WTC11 (cell line): ENCODE measurements at regions not wholly inside any gene's neighbourhood (a gene's known extent, or its start where the extent isn't known, plus 50 kb on each side); places are given as distances from the start of the nearest gene placed in this dataset.

Experiments
- ATAC-seq: fragments of 200-7000 bp; cut with Tn5 transposase; 2 replicates; pipeline ENCODE4 v1.10.0; 2021; ENCODE audit warnings: mild to moderate bottlenecking, moderate library complexity
- CTCF ChIA-PET: fragments of 300-600 bp; sonication (Branson Sonifier 250); formaldehyde crosslinking; loops from one replicate; lab custom pipeline; 2021; ENCODE audit warnings: antibody characterized with exemption; lab: Charles Lee
- POLR2A ChIA-PET: fragments of 350-600 bp; sonication (Branson Sonifier 250); formaldehyde crosslinking; loops from one replicate; lab custom pipeline; 2021; ENCODE audit warnings: antibody characterized with exemption; lab: Charles Lee
- DNase-seq: peaks from one replicate; pipeline ENCODE4 v3.0.0; 2021; ENCODE audit warnings: low spot score
- H3K27ac Mint-ChIP-seq: 2 replicates; pipeline ENCODE4 v1.8.0; 2021; ENCODE audit warnings: mixed read lengths
- H3K27me3 Mint-ChIP-seq: 2 replicates; pipeline ENCODE4 v1.8.0; 2021; ENCODE audit warnings: low read depth, mild to moderate bottlenecking, moderate library complexity, mixed read lengths
- H3K36me3 Mint-ChIP-seq: 2 replicates; pipeline ENCODE4 v1.8.0; 2021; ENCODE audit warnings: mixed read lengths
- H3K4me1 Mint-ChIP-seq: 2 replicates; pipeline ENCODE4 v1.8.0; 2022; ENCODE audit warnings: mixed read lengths
- H3K4me3 Mint-ChIP-seq: 2 replicates; pipeline ENCODE4 v1.8.0; 2021; ENCODE audit warnings: mild to moderate bottlenecking, moderate library complexity, mixed read lengths
- H3K9me3 Mint-ChIP-seq: 2 replicates; pipeline ENCODE4 v1.8.0; 2021; ENCODE audit warnings: mixed read lengths
- ARID4B ChIP-seq: sonication (generic); formaldehyde crosslinking; IDR thresholded peaks from 2 replicates; pipeline ENCODE4 v1.8.0; 2023; ENCODE audit warnings: missing genetic modification reagents, mild to moderate bottlenecking, borderline replicate concordance
- CBFB ChIP-seq: sonication (generic); formaldehyde crosslinking; IDR thresholded peaks from 2 replicates; pipeline ENCODE4 v1.8.1; 2022; ENCODE audit warnings: mild to moderate bottlenecking, low read depth, missing genetic modification reagents
- CREM ChIP-seq: sonication (generic); formaldehyde crosslinking; IDR thresholded peaks from 2 replicates; pipeline ENCODE4 v1.8.1; 2022; ENCODE audit warnings: mild to moderate bottlenecking, missing genetic modification reagents, moderate library complexity
- E2F1 ChIP-seq: sonication (generic); formaldehyde crosslinking; IDR thresholded peaks from 2 replicates; pipeline ENCODE4 v1.8.0; 2022; ENCODE audit warnings: mild to moderate bottlenecking, missing genetic modification reagents
- FOXK1 ChIP-seq: sonication (generic); formaldehyde crosslinking; IDR thresholded peaks from 2 replicates; pipeline ENCODE4 v1.8.0; 2022; ENCODE audit warnings: mild to moderate bottlenecking, moderate library complexity, missing genetic modification reagents
- IRF1 ChIP-seq: sonication (generic); formaldehyde crosslinking; IDR thresholded peaks from 2 replicates; pipeline ENCODE4 v1.8.0; 2023; ENCODE audit warnings: missing genetic modification reagents
- JUN ChIP-seq: sonication (generic); formaldehyde crosslinking; IDR thresholded peaks from 2 replicates; pipeline ENCODE4 v1.8.0; 2023; ENCODE audit warnings: mild to moderate bottlenecking, missing genetic modification reagents
- KAT7 ChIP-seq: sonication (generic); formaldehyde crosslinking; IDR thresholded peaks from 2 replicates; pipeline ENCODE4 v1.8.1; 2023; ENCODE audit warnings: missing genetic modification reagents, mild to moderate bottlenecking, borderline replicate concordance
- MYBL2 ChIP-seq: sonication (generic); formaldehyde crosslinking; IDR thresholded peaks from 2 replicates; pipeline ENCODE4 v1.8.1; 2023; ENCODE audit warnings: mild to moderate bottlenecking, moderate library complexity, missing genetic modification reagents
- NFATC4 ChIP-seq: fragments of 250-450 bp; sonication (Bioruptor Pico); IDR thresholded peaks from 2 replicates; pipeline ENCODE4 v1.9.0; 2021; ENCODE audit warnings: mild to moderate bottlenecking
- NFE2L1 ChIP-seq: sonication (generic); formaldehyde crosslinking; IDR thresholded peaks from 2 replicates; pipeline ENCODE4 v1.8.1; 2023; ENCODE audit warnings: missing genetic modification reagents
- NR1H2 ChIP-seq: sonication (generic); formaldehyde crosslinking; IDR thresholded peaks from 2 replicates; pipeline ENCODE4 v1.9.0; 2021; ENCODE audit warnings: mild to moderate bottlenecking, moderate library complexity, missing genetic modification reagents
- OVOL2 ChIP-seq: fragments of 250-450 bp; sonication (Bioruptor Pico); IDR thresholded peaks from 2 replicates; pipeline ENCODE4 v1.9.0; 2021; ENCODE audit warnings: mild to moderate bottlenecking, borderline replicate concordance
- RELA ChIP-seq: sonication (generic); formaldehyde crosslinking; IDR thresholded peaks from 2 replicates; pipeline ENCODE4 v1.8.1; 2022; ENCODE audit warnings: missing genetic modification reagents, mild to moderate bottlenecking, borderline replicate concordance
- RORB ChIP-seq: fragments of 250-450 bp; sonication (Bioruptor Pico); IDR thresholded peaks from 2 replicates; pipeline ENCODE4 v1.9.0; 2021; ENCODE audit warnings: mild to moderate bottlenecking
- SOX15 ChIP-seq: fragments of 250-450 bp; sonication (Bioruptor Pico); IDR thresholded peaks from 2 replicates; pipeline ENCODE4 v1.9.0; 2021; ENCODE audit warnings: mild to moderate bottlenecking
- TEAD1 ChIP-seq: sonication (generic); formaldehyde crosslinking; IDR thresholded peaks from 2 replicates; pipeline ENCODE4 v1.8.0; 2022; ENCODE audit warnings: mild to moderate bottlenecking, missing genetic modification reagents
- TEAD4 ChIP-seq: sonication (generic); formaldehyde crosslinking; IDR thresholded peaks from 2 replicates; pipeline ENCODE4 v1.8.0; 2022; ENCODE audit warnings: mild to moderate bottlenecking, missing genetic modification reagents
- ZNF425 ChIP-seq: fragments of 250-450 bp; sonication (Bioruptor Pico); conservative IDR thresholded peaks from 2 replicates; pipeline ENCODE4 v1.9.0; 2021; ENCODE audit warnings: mild to moderate bottlenecking
- ZNF671 ChIP-seq: fragments of 250-450 bp; sonication (Bioruptor Pico); IDR thresholded peaks from 2 replicates; pipeline ENCODE4 v1.8.0; 2021; ENCODE audit warnings: mild to moderate bottlenecking
- ZSCAN18 ChIP-seq: fragments of 250-450 bp; sonication (Bioruptor Pico); IDR thresholded peaks from 2 replicates; pipeline ENCODE4 v2.1.2; 2022; ENCODE audit warnings: mild to moderate bottlenecking, moderate library complexity

- no peak for TF ChIP-seq ARID4B (CRISPR knock-in tag)
Measured at GRCh38 chr13:105719859-105720258, 815.6 kb downstream of the EFNB2 start (continued).

- POLR2A ChIA-PET, result no interaction called here
- Mint-ChIP-seq H3K27me3 (no peaks in the 10 kb centered on the region), H3K9me3 (no peaks in the 10 kb centered on the region), H3K36me3 (no peaks in the 10 kb centered on the region), H3K27ac (no peak overlapping the region), H3K4me3 (no peak overlapping the region), H3K4me1 (peaks cover 6% of the 10 kb centered on the region)
- CTCF ChIA-PET, result no interaction called here
- DNase-seq (no peak), ATAC-seq (no peak)
- no peak for TF ChIP-seq NR1H2 (CRISPR knock-in tag)
Measured at GRCh38 chr13:105709181-105709580, 826.3 kb downstream of the EFNB2 start.

- Mint-ChIP-seq H3K9me3 (peaks cover 4% of the 10 kb centered on the region), H3K27me3 (no peaks in the 10 kb centered on the region), H3K27ac (no peak overlapping the region), H3K4me3 (no peak overlapping the region), H3K36me3 (no peaks in the 10 kb centered on the region), H3K4me1 (peaks cover 6% of the 10 kb centered on the region)
- ATAC-seq (no peak), DNase-seq (no peak)
- ChIA-PET POLR2A (no interaction called here), CTCF (no interaction called here)
- TF ChIP-seq NFATC4, result no peak
Measured at GRCh38 chr13:105703843-105704242, 831.6 kb downstream of the EFNB2 start.

GRCh38 chr13:105702441-105702840 is 833.0 kb downstream of the EFNB2 start:
- ChIA-PET POLR2A (no interaction called here), CTCF (no interaction called here)
- ATAC-seq, result no peak
- DNase-seq, result no peak
- H3K4me1 Mint-ChIP-seq, result peaks cover 6% of the 10 kb centered on the region
- no peaks in the 10 kb centered on the region for H3K27me3 Mint-ChIP-seq
- TF ChIP-seq SOX15 (CRISPR knock-in tag) (no peak), RORB (CRISPR knock-in tag) (no peak), IRF1 (no peak), CBFB (CRISPR knock-in tag) (no peak), MYBL2 (CRISPR knock-in tag) (no peak), KAT7 (CRISPR knock-in tag) (no peak), JUN (CRISPR knock-in tag) (no peak), ZNF425 (CRISPR knock-in tag) (no peak)
- peaks cover 4% of the 10 kb centered on the region for H3K9me3 Mint-ChIP-seq
- H3K27ac Mint-ChIP-seq, result no peak overlapping the region
- H3K4me3 Mint-ChIP-seq, result no peak overlapping the region
- H3K36me3 Mint-ChIP-seq, result no peaks in the 10 kb centered on the region

GRCh38 chr13:105692769-105693168 is 842.7 kb downstream of the EFNB2 start:
- H3K27ac Mint-ChIP-seq, result no peak overlapping the region
- no peaks in the 10 kb centered on the region for H3K4me1 Mint-ChIP-seq
- no peak overlapping the region for H3K4me3 Mint-ChIP-seq
- POLR2A ChIA-PET, result no interaction called here
- H3K36me3 Mint-ChIP-seq, result peaks cover 8% of the 10 kb centered on the region
- DNase-seq (no peak), ATAC-seq (no peak)
- peaks cover 17% of the 10 kb centered on the region for H3K9me3 Mint-ChIP-seq
- no peaks in the 10 kb centered on the region for H3K27me3 Mint-ChIP-seq
- CTCF ChIA-PET, result no interaction called here
- TF ChIP-seq KAT7 (CRISPR knock-in tag), result no peak
- no peak for TF ChIP-seq TEAD4 (CRISPR knock-in tag)
- TF ChIP-seq NFE2L1 (CRISPR knock-in tag), result no peak
- TF ChIP-seq FOXK1, result no peak
- no peak for TF ChIP-seq E2F1 (CRISPR knock-in tag)
- no peak for TF ChIP-seq CREM (CRISPR knock-in tag)
- no peak for TF ChIP-seq TEAD1 (CRISPR knock-in tag)
- TF ChIP-seq OVOL2, result no peak
- TF ChIP-seq ZNF671 (CRISPR knock-in tag), result no peak
- TF ChIP-seq ZSCAN18 (CRISPR knock-in tag), result no peak
- TF ChIP-seq RELA (CRISPR knock-in tag), result no peak
